Activated CD4-positive, alpha-beta T cell treated with anti-CD3 and anti-CD28 coated beads, Interleukin-2, amount 50 U/mL, for 48 hours (primary cell): ENCODE measurements at regions not wholly inside any gene's neighbourhood (a gene's known extent, or its start where the extent isn't known, plus 50 kb on each side); places are given as distances from the start of the nearest gene placed in this dataset.

ENCODE experiments used
- DNase-seq, 2 experiments: peaks; one replicate each; pipeline ENCODE4 v3.0.0-alpha.2; 2020

- no peak for DNase-seq
Observed at GRCh38 chr2:144707736-144708326, 187.9 kb upstream of the ZEB2 start.

GRCh38 chr2:144706647-144707046, 186.7 kb upstream of the ZEB2 start:
- no peak for DNase-seq

- no peak for DNase-seq
Observed at GRCh38 chr2:144705328-144706245, 185.7 kb upstream of the ZEB2 start.

- DNase-seq = no peak
Observed at GRCh38 chr2:144704709-144705095, 184.8 kb upstream of the ZEB2 start.

DNA sequence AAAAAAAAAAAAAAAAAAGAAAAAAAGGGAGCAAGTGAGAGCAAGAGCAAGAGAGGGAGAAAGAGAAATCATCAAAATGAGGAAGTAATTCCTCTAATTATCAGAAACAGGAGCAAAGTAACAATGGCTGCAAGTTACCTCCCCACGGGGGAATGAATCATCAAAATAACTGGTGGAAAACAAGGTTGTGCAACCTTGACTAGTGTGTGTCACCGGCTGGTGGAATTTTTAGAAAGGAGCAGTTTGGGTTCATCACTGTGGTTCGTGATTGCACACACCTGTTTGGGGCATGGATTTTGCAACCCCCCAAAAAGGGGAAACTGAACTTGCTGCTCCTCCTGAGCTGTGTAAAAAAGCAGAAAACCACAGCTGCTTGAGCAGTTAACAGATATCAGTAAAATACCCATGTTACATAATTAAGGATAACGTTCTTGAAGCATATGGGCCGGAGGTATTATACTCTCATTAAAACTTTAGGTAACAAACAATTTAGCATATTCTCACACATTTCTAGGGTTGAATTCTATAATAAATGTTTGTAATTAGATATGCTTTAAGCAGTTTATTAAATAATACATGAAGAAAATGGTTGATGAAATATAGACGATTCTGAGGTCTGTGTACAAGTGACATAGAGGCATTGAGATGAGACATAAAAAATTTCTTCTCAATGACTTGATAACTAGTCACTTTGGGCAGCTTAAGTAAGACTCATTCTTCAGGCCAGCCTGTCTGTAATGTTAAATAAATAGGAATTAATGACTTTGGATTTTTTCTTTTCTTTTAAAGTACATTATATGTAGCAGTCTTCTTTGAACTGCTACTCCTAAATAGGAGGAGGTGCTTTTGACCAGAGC, 184.2 kb upstream of the ZEB2 start:
- no peak for DNase-seq

DNA sequence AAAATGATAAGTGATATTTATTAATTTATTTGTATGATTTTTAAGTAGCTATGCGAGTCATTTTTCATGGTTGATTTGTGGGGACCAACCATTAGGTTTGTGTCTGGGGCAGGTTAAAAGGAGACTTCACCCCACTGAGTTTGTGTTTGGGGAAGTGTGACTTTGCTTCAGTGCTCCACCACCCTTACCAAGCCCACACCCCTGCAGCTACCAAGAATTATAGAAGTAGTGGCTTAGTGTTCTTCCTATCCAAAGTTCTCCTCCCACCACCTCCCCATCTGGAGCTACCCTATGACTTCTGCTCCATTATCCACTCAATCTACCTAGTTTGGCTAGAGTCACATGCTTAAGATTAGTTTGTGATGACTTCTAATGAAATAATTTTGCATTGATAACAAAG, 182.1 kb upstream of the ZEB2 start:
- no peak for DNase-seq

DNA sequence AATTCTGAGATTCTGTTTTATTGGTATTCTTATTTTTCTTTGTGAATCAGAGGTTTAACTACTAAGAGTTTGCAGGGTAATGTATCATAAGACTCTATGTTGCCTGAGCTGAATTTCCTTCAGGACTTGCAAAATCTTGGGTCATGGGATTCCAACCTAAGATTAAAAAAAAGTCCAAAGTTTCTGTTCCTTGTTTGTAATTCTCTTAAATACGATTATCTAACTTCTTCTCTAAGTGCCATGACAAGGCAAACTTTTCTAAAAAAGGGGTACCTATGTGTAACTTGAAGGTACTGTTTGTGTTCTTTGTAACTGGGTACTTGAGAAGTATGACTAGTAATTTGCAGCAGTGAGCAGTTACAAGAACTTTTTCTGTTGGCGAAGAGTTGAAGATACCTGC, 181.3 kb upstream of the ZEB2 start:
- DNase-seq = no peak

GRCh38 chr2:144698156-144698555, 178.2 kb upstream of the ZEB2 start:
- no peak for DNase-seq

DNA sequence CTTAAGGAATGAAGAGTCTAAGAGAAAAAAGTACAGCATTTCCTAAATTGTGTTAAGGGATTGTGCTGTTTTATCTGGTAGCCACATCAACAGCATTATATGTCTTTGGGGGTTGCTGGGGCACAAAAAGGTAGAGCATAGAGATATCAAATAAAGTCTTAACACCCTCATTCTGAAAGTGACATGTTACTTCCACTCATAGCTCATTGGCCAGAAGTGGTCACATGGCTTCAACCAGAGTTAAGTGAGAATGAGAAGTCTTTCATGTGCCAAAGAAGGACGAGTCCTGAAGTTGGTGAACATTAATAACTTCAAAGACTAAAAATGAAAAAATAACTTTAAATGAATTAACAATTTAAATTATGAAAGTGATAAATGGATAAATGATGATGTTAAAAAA, 175.7 kb upstream of the ZEB2 start:
- DNase-seq = no peak

DNA sequence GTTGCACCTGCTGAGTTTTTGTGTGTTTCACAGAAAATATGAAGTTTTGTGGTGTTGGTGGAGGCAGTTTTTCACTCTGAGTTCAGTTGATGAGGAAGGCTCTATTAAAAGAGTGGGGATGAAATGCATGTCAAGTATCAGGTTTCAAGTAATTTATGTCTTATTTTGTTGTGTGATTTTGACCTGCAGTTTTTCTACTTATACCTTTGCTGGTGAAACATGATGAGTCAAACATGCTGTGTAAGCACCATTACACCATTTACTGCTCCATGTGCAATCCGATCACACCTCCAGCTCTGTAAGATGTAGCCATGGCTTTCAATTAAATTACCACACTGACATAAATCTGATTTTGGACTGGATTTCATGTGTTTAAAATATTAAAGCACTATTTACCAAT, 174.5 kb upstream of the ZEB2 start:
- DNase-seq = no peak

- DNase-seq = no peak
Observed at GRCh38 chr2:144693179-144693578, 173.3 kb upstream of the ZEB2 start.

GRCh38 chr2:144692661-144693060, 172.7 kb upstream of the ZEB2 start:
- no peak for DNase-seq

DNA sequence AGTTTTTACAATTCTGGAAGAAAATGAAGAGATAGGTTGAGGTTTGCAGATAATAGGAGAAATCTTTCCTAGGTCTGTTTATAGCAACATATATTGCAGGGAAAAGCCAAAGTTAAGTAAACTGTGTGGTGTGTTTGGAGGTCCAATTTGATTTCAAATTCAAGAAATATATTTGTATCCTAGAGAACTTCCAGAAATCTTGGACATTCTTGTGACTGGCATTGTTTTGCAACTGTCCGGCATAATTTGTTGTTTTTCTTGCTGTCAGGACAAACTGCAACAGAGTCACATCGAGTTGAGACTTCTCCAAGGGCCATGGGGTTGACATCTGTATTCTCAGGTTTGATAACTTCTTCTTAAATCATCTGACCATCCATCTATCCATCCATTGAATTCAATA, 170.9 kb upstream of the ZEB2 start:
- no peak for DNase-seq

DNA sequence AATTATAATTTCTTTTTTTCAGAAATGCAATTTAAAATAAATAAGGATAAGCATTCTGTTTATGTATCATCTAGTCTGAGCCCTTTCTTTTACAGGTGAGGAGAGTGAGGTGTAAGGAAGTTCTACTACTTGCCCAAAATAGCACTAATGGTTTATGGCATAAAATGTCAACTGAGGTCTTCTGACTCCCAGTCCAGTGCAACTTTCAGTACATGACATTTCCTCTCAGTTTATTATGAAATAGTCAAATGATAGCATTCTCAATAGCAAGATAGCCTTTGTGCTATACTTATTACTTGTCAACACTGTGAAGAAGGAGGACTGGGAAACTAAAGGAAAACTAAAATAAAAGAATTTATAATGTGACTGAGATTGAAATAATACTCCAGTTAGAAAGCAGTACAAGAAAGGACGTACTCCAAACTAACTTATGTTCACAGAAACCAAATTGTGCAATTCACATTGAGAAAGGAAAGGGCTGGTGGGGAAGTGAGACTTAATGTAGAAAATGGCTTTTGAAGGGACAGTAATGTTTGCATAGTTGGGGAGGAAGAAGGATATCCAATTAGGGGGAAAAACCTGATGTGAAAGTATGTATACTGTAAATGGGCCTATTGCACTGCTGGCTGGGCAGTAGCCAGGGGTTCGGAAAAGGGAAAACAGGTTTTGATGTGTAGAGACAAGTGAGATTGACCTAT, 166.7 kb upstream of the ZEB2 start:
- no peak for DNase-seq

- no peak for DNase-seq
Observed at GRCh38 chr2:144683966-144684365, 164.0 kb upstream of the ZEB2 start.

DNA sequence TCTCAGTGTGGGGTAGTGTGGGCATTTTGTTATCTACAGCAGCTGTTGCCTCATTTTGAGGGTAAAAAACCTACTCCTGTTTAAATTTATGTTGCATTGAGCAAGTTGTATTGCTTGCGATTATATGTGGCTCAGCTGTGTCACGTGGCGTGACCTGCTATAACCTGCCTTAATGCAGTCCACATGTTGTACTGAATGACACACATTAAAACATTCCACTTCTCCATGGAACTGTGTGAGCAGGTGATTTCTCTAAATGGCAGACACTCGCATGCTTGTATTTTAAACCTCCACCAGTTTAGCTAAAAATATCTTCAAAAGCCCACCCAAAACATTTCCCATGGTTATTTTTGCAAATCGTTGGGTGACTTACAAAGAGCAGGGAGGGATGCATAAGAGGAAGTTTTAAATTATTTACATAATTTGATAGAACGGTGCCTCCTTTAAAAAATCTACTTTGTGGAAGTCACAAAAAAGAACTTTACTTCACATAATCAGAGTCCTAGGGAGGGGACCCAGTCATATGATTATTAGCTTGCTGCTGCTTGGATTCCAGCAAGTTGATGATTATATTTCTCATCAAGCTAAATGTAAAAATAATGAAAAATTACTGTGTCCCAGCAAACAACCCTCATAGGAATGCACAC, 163.3 kb upstream of the ZEB2 start:
- no peak for DNase-seq

- no peak for DNase-seq
Observed at GRCh38 chr2:144682248-144682647, 162.3 kb upstream of the ZEB2 start.

- DNase-seq = no peak
Observed at GRCh38 chr2:144681389-144681788, 161.5 kb upstream of the ZEB2 start.

DNA sequence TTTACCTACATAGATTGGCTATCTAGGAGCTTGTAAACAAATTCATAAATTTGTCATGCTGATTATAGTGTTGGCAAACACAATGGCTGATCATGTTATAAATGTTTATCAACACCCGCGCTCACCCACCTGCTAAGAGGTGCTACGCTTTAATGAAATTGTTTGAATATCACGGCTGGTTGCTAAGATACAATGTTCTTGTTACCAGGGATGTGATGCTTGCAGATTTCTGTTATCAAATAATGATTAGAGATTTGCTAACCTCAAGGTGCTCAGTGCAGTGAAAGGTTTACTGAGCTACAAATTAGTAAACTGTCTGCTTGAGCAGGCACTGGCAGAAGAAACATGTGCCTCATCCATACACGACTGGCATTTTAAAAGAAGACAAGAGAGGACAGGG, 160.0 kb upstream of the ZEB2 start:
- DNase-seq = no peak

DNA sequence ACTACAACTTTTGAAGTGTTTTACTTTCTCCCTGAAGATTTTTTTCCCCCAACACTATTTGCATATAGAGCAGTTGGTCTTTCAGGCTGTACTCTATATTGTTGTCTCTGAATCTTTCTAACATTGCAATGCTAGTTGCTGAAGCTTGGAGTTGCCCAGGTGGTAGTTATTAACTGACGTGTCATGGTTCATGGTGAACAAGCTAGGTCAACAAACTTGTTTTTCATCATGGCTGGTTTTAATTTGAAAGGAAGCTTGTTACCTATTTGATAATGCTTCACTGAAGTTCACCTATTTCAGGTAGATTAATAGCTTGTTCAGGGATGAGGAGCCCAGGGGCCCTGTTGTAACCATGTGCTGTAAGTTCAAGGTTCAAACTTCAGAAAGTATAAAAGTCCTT, 158.8 kb upstream of the ZEB2 start:
- DNase-seq = no peak

GRCh38 chr2:144675731-144676130, 155.8 kb upstream of the ZEB2 start:
- no peak for DNase-seq

DNA sequence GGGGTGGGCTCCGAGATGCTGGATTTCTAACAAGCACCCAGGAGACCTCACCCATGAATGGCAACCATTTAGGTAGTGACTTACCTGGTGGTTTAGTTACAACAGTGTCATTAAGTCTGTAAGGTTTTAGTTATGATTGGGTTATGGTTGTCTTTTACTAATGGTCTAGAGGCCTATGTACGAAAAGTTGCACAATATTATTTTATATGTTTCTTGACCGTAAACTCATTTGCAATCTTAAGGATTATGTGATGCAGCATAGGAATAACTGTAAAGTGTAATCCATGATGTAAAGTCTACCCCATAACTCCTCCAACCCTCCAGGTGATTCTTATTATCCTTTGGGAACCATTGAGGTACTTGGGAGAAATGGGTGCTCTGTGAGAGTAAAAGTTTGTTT, 155.4 kb upstream of the ZEB2 start:
- DNase-seq = no peak

DNA sequence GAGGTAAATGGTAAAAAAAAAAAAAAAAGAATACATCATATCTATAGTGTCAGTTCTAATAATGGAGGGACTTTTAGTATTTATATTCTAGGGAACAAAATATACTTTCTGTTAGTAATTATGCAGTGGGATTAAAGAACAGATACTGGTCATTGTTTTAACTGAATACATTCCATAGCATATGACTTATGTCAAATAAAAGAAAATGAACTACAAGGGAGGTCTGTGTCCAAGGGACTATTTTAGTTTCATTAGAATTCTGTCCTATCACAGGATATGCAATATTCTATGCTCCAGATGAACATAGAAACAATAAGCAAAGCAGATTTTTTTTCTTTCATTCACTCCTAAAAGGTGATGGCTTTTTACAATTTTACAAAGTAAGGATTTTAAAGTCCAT, 154.2 kb upstream of the ZEB2 start:
- DNase-seq = no peak
